GM13976 (cell line): ENCODE measurements at regions not wholly inside any gene's neighbourhood (a gene's known extent, or its start where the extent isn't known, plus 50 kb on each side); places are given as distances from the start of the nearest gene placed in this dataset.

Experiments used
- DNase-seq: peaks from one replicate; pipeline ENCODE4 v3.0.0; 2012; ENCODE audit warnings: low spot score
- CTCF ChIP-seq: IDR thresholded peaks from 2 replicates; pipeline ENCODE4 v1.5.1; 2012; ENCODE audit warnings: borderline replicate concordance, mild to moderate bottlenecking; ENCODE audit not compliant: insufficient read depth; ENCODE audit errors: extremely low read depth, missing control alignments, control extremely low read depth
- in situ Hi-C: fragments of 300-500 bp; cut with MboI; formaldehyde crosslinking; loops from one replicate; pipeline ENCODE4 v1.12.0; 2022; ENCODE audit warnings: low sequenced_read_pairs, mixed read lengths, inconsistent platforms; ENCODE audit not compliant: unreplicated experiment

DNA sequence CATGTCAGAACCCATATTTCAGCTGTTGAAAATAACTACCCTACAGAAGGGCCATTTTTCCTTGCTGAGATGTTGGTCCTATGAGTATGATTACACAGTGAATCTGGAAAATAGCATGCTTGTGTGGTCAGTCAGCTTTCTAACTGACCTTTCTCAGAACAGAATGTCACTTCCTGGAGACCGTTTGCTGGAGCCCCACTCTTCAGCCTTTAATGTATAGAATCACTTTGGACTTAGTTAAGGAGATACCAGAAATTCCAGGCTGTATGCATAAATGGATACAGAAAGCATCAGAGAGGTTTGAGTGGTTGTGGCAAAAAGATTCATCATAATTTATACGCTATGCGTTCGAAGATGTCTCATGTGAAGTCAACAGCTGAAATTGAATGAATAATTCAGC is 488.1 kb downstream of the EBF1 start:
- in situ Hi-C loops = no loop called here
- no peak for TF ChIP-seq CTCF
- no peak for DNase-seq

- in situ Hi-C loops = no loop called here
- no peak for DNase-seq
- no peak for TF ChIP-seq CTCF
These were observed 489.7 kb downstream of the EBF1 start for GRCh38 chr5:158610051-158610415.

- in situ Hi-C loops = no loop called here
- DNase-seq = no peak
These were observed 490.2 kb downstream of the EBF1 start for GRCh38 chr5:158609333-158610050.

DNA sequence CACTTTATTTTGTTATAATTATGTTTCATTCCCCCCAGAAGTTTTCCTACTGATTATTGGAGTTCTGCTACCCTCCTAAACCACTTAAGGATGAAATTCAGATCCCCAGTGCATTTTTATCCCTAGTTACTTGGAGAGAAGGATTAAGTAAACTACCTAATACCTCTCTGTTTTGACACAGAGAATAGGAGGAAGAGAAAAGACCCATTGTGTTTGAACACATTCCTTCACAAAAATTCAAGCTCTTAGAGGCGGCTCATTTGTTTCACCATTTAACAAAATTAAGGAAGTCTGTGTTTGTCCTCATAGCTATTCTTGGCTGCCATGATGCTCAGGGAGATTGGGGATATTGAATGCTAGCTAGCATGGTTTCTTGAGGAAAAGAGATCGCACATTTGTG is 492.6 kb downstream of the EBF1 start:
- DNase-seq = no peak
- in situ Hi-C loops = no loop called here
- TF ChIP-seq CTCF = no peak

More at GRCh38 chr5:158609333-158610050, 490.2 kb downstream of the EBF1 start:
- TF ChIP-seq CTCF = no peak

DNA sequence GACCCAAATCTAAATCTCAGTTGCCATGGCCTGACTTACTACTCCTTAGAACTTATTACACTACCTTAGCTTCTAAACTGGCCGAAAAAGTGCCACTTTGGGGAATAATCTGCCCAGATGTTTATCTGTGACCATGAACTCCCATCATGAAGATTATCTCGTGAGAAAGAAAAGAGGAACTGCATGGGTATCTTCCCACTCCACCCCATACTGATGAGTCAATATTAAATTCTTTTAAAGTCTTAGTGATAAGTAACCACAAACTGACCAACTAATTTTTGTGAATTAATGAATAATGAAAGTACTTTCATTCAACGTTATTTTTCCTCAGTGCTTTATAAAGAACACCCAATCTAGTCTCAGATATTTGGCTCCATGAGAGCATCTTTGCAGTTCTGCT is 493.5 kb downstream of the EBF1 start:
- in situ Hi-C loops = no loop called here
- no peak for TF ChIP-seq CTCF
- no peak for DNase-seq

- DNase-seq = no peak
- TF ChIP-seq CTCF = no peak
- in situ Hi-C loops = no loop called here
These were observed 496.7 kb downstream of the EBF1 start for GRCh38 chr5:158602981-158603380.
